MCF 10A (cell line): ENCODE measurements at regions not wholly inside any gene's neighbourhood (a gene's known extent, or its start where the extent isn't known, plus 50 kb on each side); places are given as distances from the start of the nearest gene placed in this dataset.

ENCODE experiments used
- BruUV-seq: library from RNA; stranded (reverse); fragments of 400-500 nt; replicated peaks from 2 replicates; lab custom pipeline; 2021; lab: Mats Ljungman, UMichigan
- CTCF ChIA-PET: fragments of 300-600 bp; sonication (Branson Sonifier 250); formaldehyde crosslinking; extraction: SDS; loops from one replicate; lab custom pipeline; 2021; ENCODE audit warnings: antibody characterized with exemption, inconsistent platforms; lab: Yijun Ruan, JAX
- POLR2A ChIA-PET: fragments of 300-600, 350-650 bp; sonication (Branson Sonifier 250); formaldehyde crosslinking; extraction: SDS; loops from one replicate; lab custom pipeline; 2020; ENCODE audit warnings: antibody characterized with exemption, inconsistent platforms; lab: Yijun Ruan, JAX
- DNase-seq: peaks from one replicate; pipeline ENCODE4 v3.0.0-alpha.2; 2018; ENCODE audit not compliant: unreplicated experiment
- H3K27ac Mint-ChIP-seq: one replicate; pipeline ENCODE4 v1.8.0; 2022; ENCODE audit warnings: mild to moderate bottlenecking, low read depth, mixed read lengths; ENCODE audit not compliant: unreplicated experiment
- H3K27me3 Mint-ChIP-seq: one replicate; pipeline ENCODE4 v1.8.0; 2022; ENCODE audit warnings: mixed read lengths; ENCODE audit not compliant: insufficient read depth, unreplicated experiment
- H3K36me3 Mint-ChIP-seq: one replicate; pipeline ENCODE4 v1.8.0; 2022; ENCODE audit warnings: mild to moderate bottlenecking, moderate library complexity, mixed read lengths; ENCODE audit not compliant: insufficient read depth, unreplicated experiment
- H3K4me1 Mint-ChIP-seq: one replicate; pipeline ENCODE4 v1.8.0; 2022; ENCODE audit warnings: mixed read lengths; ENCODE audit not compliant: insufficient read depth, unreplicated experiment
- H3K4me3 Mint-ChIP-seq: one replicate; pipeline ENCODE4 v1.8.0; 2022; ENCODE audit warnings: mild to moderate bottlenecking, moderate library complexity, mixed read lengths; ENCODE audit not compliant: unreplicated experiment
- H3K9me3 Mint-ChIP-seq: one replicate; pipeline ENCODE4 v1.8.0; 2022; ENCODE audit warnings: mixed read lengths; ENCODE audit not compliant: unreplicated experiment
- CTCF ChIP-seq: fragments of 200-600 bp; IDR thresholded peaks from one replicate; pipeline ENCODE4 v1.8.0; 2022; ENCODE audit warnings: antibody characterized with exemption, mild to moderate bottlenecking; ENCODE audit not compliant: unreplicated experiment
- intact Hi-C: fragments of 100-400 bp; cut with micrococcal nuclease; formaldehyde crosslinking; loops from 2 replicates; pipeline ENCODE4 v1.14.1; 2022

- TF ChIP-seq CTCF = no peak
- ChIA-PET POLR2A (no interaction called here), CTCF (interaction anchor here (0.6 kb wide), 1 partner anchor 71 kb away, joined by 3 read pairs; no protein-coding TSS in a partner anchor)
- intact Hi-C loops = no loop called here
- H3K4me1 Mint-ChIP-seq = no peaks in the 10 kb centered on the region
- no peak for DNase-seq
- BruUV-seq = no TSS peak
- H3K27me3 Mint-ChIP-seq = peaks cover 11% of the 10 kb centered on the region
- no peak overlapping the region for H3K27ac Mint-ChIP-seq
- H3K4me3 Mint-ChIP-seq = no peak overlapping the region
- H3K9me3 Mint-ChIP-seq = no peaks in the 10 kb centered on the region
- no peaks in the 10 kb centered on the region for H3K36me3 Mint-ChIP-seq
Observed at GRCh38 chr15:60228101-60228500, 169.7 kb downstream of the ANXA2 start.

GRCh38 chr15:60228619-60229018 is 169.2 kb downstream of the ANXA2 start:
- H3K27me3 Mint-ChIP-seq = peaks cover 11% of the 10 kb centered on the region
- DNase-seq = no peak
- no peaks in the 10 kb centered on the region for H3K36me3 Mint-ChIP-seq
- H3K27ac Mint-ChIP-seq = no peak overlapping the region
- ChIA-PET CTCF (no interaction called here), POLR2A (interaction anchor here (0.6 kb wide), 1 partner anchor 18 kb away, joined by 4 read pairs; no protein-coding TSS in a partner anchor)
- H3K4me1 Mint-ChIP-seq = no peaks in the 10 kb centered on the region
- no peaks in the 10 kb centered on the region for H3K9me3 Mint-ChIP-seq
- intact Hi-C loops = no loop called here
- no peak overlapping the region for H3K4me3 Mint-ChIP-seq
- no peak for TF ChIP-seq CTCF
- no TSS peak for BruUV-seq

- TF ChIP-seq CTCF = no peak
- POLR2A ChIA-PET = no interaction called here
- H3K27me3 Mint-ChIP-seq = no peaks in the 10 kb centered on the region
- H3K36me3 Mint-ChIP-seq = no peaks in the 10 kb centered on the region
- intact Hi-C loops = no loop called here
- H3K27ac Mint-ChIP-seq = no peak overlapping the region
- H3K9me3 Mint-ChIP-seq = peaks cover 8% of the 10 kb centered on the region
- no peak overlapping the region for H3K4me3 Mint-ChIP-seq
- no peaks in the 10 kb centered on the region for H3K4me1 Mint-ChIP-seq
- no peak for DNase-seq
- CTCF ChIA-PET = no interaction called here
- no TSS peak for BruUV-seq
Observed at GRCh38 chr15:60235951-60236710, 161.7 kb downstream of the ANXA2 start.

GRCh38 chr15:60237446-60237845 is 160.3 kb downstream of the ANXA2 start:
- Mint-ChIP-seq H3K27ac (no peak overlapping the region), H3K4me3 (no peak overlapping the region), H3K36me3 (no peaks in the 10 kb centered on the region), H3K27me3 (no peaks in the 10 kb centered on the region), H3K9me3 (peaks cover 8% of the 10 kb centered on the region), H3K4me1 (no peaks in the 10 kb centered on the region)
- intact Hi-C loops = no loop called here
- POLR2A ChIA-PET = interaction anchor here (1.2 kb wide), 1 partner anchor 28 kb away, joined by 3 read pairs; no protein-coding TSS in a partner anchor
- CTCF ChIA-PET = interaction anchor here (1.2 kb wide), 1 partner anchor 596 kb away, joined by 3 read pairs; no protein-coding TSS in a partner anchor
- BruUV-seq = no TSS peak
- TF ChIP-seq CTCF = no peak
- DNase-seq = no peak
